ENCODE measurements at regions not wholly inside any gene's neighbourhood (a gene's known extent, or its start where the extent isn't known, plus 50 kb on each side); places are given as distances from the start of the nearest gene placed in this dataset.

DNA sequence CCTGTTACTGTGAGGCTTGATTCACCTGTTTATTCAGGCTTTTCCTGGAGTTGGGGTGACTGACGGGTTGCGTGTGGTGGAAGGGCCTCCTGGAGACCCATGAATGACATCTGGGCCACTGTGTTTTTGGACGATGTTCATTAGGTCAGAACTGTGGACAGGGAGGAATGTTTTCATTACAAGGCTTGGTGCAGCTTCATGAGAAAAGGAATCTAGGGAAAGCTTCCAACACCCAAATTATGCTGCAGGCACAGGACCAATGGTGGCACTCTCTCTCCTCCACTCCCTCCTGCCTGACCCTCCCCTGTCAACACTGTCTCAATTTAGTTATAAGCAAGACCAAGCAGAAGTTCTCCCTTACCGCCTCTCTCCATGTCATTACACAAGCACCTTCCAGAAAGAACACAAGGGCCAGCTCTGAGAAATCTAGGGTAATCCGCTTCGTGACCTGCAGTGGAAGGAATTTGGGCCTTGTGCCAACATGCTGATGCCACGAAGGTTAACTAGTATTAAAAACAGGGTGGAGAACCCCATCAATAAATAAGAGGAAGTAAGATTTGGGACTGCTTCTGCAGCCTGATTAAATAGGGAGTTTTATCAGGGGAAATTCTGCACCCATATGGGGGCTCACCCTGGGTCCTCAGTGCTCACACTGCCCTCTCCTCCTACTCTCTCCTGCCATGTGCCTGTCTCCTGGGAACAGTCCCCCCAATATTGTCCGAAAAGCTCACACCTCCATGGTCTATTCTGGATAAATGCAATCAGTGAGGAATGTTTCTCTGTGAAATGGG lies 200.3 kb downstream of the KTN1 start:
- Histone ChIP-seq H3K9me1 (ENCODE audit: insufficient read depth, low read length) (no peaks in the 10 kb centered on the region), H2AFZ (replicated peaks; ENCODE audit: low read length, poor library complexity) (no peak overlapping the region), H3K9me3 (ENCODE audit: control insufficient read depth, insufficient read depth, low read length) (no peaks in the 10 kb centered on the region), H2BK20ac (ENCODE audit: low read depth, low read length) (no peak overlapping the region), H2BK15ac (ENCODE audit: low read depth, low read length) (no peak overlapping the region), H3K56ac (ENCODE audit: extremely low read depth, insufficient read depth, low read length) (no peak overlapping the region), H2BK120ac (ENCODE audit: low read depth, low read length) (no peak overlapping the region), H4K91ac (ENCODE audit: insufficient read depth, low read depth, low read length) (no peak overlapping the region), H4K8ac (ENCODE audit: low read depth in 2 of 2, low read length in 2 of 2) (no peak overlapping the region), H3K79me1 (ENCODE audit: low read depth in 1 of 2, low read length in 2 of 2) (no peaks in the 10 kb centered on the region), H3K23ac (ENCODE audit: low read depth, low read length) (no peak overlapping the region), H3K14ac (replicated peaks; ENCODE audit: low read depth, low read length) (no peak overlapping the region), H3K4ac (ENCODE audit: low read depth, low read length) (no peak overlapping the region), H3K4me1 (ENCODE audit: control insufficient read depth, insufficient read depth, low read length) (peaks cover 6% of the 10 kb centered on the region; the same call in 1 of the 2 replicates), H2AK9ac (replicated peaks; ENCODE audit: low read depth, low read length, poor library complexity) (no peak overlapping the region), H2BK5ac (ENCODE audit: low read depth, low read length, poor library complexity, severe bottlenecking) (no peak overlapping the region), H3K4me2 (ENCODE audit: low read depth, low read length) (no peak overlapping the region), H4K5ac (ENCODE audit: low read depth, low read length) (no peak overlapping the region), H3K4me3 (ENCODE audit: insufficient read depth, low read depth, low read length) (no peak overlapping the region), H3K9ac (ENCODE audit: low read depth, low read length) (no peak overlapping the region), H3K18ac (ENCODE audit: low read depth, low read length) (no peak overlapping the region), H4K20me1 (ENCODE audit: insufficient read depth, low read length) (no peaks in the 10 kb centered on the region), H3K27ac (ENCODE audit: insufficient read depth, low read length) (no peak overlapping the region), H3K36me3 (ENCODE audit: control insufficient read depth, insufficient read depth, low read length) (no peaks in the 10 kb centered on the region), H2AK5ac (ENCODE audit: low read depth, low read length) (no peak overlapping the region), H3K27me3 (ENCODE audit: control insufficient read depth, insufficient read depth, low read length) (peaks cover 2% of the 10 kb centered on the region)
- ATAC-seq (ENCODE audit: low read depth) (peak; percentile 76), DNase-seq (peak; percentile 33)
- no TSS peak for BruUV-seq (replicated peaks)
- ChIA-PET CTCF (interaction anchor here (1.5 kb wide), 1 partner anchor 24 kb away, joined by 3 read pairs; no protein-coding TSS in a partner anchor), POLR2A (ENCODE audit: unreplicated experiment) (no interaction called here)
- WGBS, 2 experiments (ENCODE audit: extremely low coverage in 2 of 2, insufficient read length in 1 of 2), result no CpG with 5 or more reads among the region's 8 CpGs
- in situ Hi-C loops (cut with MboI; ENCODE audit: low sequenced_read_pairs), result no loop called here
- dilution Hi-C loops (cut with HindIII; ENCODE audit: low sequenced_read_pairs, unreplicated experiment), result no loop called here
- intact Hi-C loops (cut with micrococcal nuclease), result no loop called here
- TF ChIP-seq MAFK (IDR thresholded peaks at IDR 0.05; ENCODE audit: low read depth, low read length), result no peak
- TF ChIP-seq CHD1 (IDR thresholded peaks at IDR 0.05; ENCODE audit: low read depth, low read length), result no peak
- no peak for TF ChIP-seq RAD21 (IDR thresholded peaks at IDR 0.05; ENCODE audit: low read length)
- TF ChIP-seq POLR2A (IDR thresholded peaks at IDR 0.05; ENCODE audit: low read depth, low read length), result no peak
- TF ChIP-seq, protein P1, sequence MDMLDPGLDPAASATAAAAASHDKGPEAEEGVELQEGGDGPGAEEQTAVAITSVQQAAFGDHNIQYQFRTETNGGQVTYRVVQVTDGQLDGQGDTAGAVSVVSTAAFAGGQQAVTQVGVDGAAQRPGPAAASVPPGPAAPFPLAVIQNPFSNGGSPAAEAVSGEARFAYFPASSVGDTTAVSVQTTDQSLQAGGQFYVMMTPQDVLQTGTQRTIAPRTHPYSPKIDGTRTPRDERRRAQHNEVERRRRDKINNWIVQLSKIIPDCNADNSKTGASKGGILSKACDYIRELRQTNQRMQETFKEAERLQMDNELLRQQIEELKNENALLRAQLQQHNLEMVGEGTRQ (IDR thresholded peaks at IDR 0.05; ENCODE audit: low read depth, low read length), result no peak
- TF ChIP-seq SMC3 (IDR thresholded peaks at IDR 0.05; ENCODE audit: low read depth, low read length), result no peak
- TF ChIP-seq NFE2L2 (IDR thresholded peaks at IDR 0.05; ENCODE audit: low read depth, low read length), result no peak
- no peak for TF ChIP-seq MAZ (IDR thresholded peaks at IDR 0.05; ENCODE audit: borderline replicate concordance, low read depth, low read length)
- TF ChIP-seq MXI1 (IDR thresholded peaks at IDR 0.05; ENCODE audit: borderline replicate concordance, low read depth, low read length), result no peak
- TF ChIP-seq, protein P2, sequence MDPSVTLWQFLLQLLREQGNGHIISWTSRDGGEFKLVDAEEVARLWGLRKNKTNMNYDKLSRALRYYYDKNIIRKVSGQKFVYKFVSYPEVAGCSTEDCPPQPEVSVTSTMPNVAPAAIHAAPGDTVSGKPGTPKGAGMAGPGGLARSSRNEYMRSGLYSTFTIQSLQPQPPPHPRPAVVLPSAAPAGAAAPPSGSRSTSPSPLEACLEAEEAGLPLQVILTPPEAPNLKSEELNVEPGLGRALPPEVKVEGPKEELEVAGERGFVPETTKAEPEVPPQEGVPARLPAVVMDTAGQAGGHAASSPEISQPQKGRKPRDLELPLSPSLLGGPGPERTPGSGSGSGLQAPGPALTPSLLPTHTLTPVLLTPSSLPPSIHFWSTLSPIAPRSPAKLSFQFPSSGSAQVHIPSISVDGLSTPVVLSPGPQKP (IDR thresholded peaks at IDR 0.05; ENCODE audit: borderline replicate concordance, low read depth, low read length), result no peak
